HG02588 (cell line): ENCODE measurements at regions not wholly inside any gene's neighbourhood (a gene's known extent, or its start where the extent isn't known, plus 50 kb on each side); places are given as distances from the start of the nearest gene placed in this dataset.

Experiments
- ATAC-seq: cut with Tn5 transposase; IDR thresholded peaks from one replicate; pipeline ENCODE4 v1.9.1; 2021; ENCODE audit warnings: mild to moderate bottlenecking, moderate library complexity; ENCODE audit not compliant: unreplicated experiment

GRCh38 chr16:62149631-62150030 is 113.4 kb upstream of the CDH8 start:
- ATAC-seq = no peak

GRCh38 chr16:62137996-62138395 is 101.8 kb upstream of the CDH8 start:
- no peak for ATAC-seq

GRCh38 chr16:62135911-62136310 is 99.7 kb upstream of the CDH8 start:
- no peak for ATAC-seq

GRCh38 chr16:62135446-62135845 is 99.2 kb upstream of the CDH8 start:
- no peak for ATAC-seq

GRCh38 chr16:62130101-62130500 is 93.9 kb upstream of the CDH8 start:
- ATAC-seq = no peak

- ATAC-seq = no peak
Observed at GRCh38 chr16:62105244-62105643, 69.0 kb upstream of the CDH8 start.

- no peak for ATAC-seq
Observed at GRCh38 chr16:62102588-62102987, 66.3 kb upstream of the CDH8 start.

- no peak for ATAC-seq
Observed at GRCh38 chr16:62100651-62101050, 64.4 kb upstream of the CDH8 start.

GRCh38 chr16:62089715-62090114 is 53.5 kb upstream of the CDH8 start:
- ATAC-seq = no peak

- no peak for ATAC-seq
Observed at GRCh38 chr16:62088731-62089410, 52.6 kb upstream of the CDH8 start.
